ENCODE measurements at regions not wholly inside any gene's neighbourhood (a gene's known extent, or its start where the extent isn't known, plus 50 kb on each side); places are given as distances from the start of the nearest gene placed in this dataset.

DNA sequence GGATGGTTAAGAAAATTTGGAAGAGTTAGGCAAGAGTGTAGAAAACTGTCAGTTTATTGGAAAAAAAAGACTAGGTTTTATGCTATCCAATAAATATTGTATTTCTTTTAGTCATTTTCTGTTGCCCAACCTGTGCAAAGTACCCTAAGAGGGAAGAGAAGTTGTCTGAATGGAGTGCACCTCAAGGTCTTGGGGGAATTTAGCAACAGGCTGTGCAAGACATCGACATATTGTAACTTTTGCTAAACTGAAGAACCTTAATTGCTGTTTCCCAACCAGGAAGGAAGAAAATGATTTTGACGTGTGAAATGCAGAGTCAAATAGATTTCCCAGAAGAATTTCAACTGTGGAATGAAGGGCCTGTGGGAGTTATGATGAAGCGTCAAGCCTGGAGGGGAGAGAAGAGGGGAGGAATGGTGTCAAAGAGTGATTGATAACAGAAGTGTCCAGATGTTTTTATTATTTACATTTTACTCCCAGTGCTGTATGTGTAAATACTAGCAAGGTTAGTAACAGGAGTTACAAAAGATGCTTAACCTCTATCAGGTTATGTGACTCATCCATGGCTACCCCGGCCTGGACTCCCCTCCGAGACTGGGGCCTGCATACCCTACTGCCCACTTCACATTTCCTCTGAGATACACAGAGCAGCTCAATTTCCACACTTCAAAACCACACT lies 246.8 kb downstream of the MYLK4 start:
- TF ChIP-seq POLR2AphosphoS5 (IDR thresholded peaks at IDR 0.05) (peak in 1 of 3 donors; percentile 33), POLR2A (IDR thresholded peaks at IDR 0.05) (no peak)
- TF ChIP-seq, protein P1, sequence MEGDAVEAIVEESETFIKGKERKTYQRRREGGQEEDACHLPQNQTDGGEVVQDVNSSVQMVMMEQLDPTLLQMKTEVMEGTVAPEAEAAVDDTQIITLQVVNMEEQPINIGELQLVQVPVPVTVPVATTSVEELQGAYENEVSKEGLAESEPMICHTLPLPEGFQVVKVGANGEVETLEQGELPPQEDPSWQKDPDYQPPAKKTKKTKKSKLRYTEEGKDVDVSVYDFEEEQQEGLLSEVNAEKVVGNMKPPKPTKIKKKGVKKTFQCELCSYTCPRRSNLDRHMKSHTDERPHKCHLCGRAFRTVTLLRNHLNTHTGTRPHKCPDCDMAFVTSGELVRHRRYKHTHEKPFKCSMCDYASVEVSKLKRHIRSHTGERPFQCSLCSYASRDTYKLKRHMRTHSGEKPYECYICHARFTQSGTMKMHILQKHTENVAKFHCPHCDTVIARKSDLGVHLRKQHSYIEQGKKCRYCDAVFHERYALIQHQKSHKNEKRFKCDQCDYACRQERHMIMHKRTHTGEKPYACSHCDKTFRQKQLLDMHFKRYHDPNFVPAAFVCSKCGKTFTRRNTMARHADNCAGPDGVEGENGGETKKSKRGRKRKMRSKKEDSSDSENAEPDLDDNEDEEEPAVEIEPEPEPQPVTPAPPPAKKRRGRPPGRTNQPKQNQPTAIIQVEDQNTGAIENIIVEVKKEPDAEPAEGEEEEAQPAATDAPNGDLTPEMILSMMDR (IDR thresholded peaks at IDR 0.05 in 8 of 11, conservative IDR thresholded peaks at IDR 0.05 in 3 of 11), result no peak
